ENCODE measurements at regions not wholly inside any gene's neighbourhood (a gene's known extent, or its start where the extent isn't known, plus 50 kb on each side); places are given as distances from the start of the nearest gene placed in this dataset.

DNA sequence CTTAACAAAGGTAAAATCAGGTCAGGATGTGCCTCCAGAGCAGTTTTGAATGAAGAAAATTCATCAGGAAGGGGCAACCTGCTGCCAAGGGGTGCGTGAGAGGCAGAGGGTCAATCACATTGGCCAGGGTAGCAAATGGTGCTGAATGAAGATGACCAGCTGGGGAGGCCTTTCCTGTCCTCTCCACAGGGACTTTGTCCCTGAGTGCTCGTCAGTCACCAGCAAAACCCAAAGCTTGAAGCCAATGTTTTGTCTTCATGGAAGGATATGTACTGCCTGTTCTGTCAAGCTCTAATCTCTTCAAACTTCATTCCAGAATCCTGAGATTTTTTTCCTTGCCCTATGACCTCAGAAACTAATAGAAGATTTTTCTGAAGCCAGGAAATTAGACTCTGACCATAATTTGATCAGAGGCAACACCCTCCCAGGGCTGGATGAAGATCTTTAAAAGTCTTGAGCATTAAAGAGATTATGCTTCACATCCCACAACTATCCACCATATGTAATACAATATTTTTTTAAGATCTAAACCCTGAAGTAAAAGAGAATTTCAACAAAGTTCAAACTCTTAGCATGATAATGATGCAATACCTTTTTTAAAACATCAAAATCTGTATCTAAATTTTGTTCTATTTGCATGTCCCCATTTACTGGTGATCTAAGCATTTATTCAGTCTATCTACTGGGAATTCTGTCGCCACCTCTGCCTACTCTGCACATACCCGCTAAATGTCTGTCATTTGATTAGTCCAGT, 243.0 kb downstream of the SNX13 start:
- TF ChIP-seq, protein P1, sequence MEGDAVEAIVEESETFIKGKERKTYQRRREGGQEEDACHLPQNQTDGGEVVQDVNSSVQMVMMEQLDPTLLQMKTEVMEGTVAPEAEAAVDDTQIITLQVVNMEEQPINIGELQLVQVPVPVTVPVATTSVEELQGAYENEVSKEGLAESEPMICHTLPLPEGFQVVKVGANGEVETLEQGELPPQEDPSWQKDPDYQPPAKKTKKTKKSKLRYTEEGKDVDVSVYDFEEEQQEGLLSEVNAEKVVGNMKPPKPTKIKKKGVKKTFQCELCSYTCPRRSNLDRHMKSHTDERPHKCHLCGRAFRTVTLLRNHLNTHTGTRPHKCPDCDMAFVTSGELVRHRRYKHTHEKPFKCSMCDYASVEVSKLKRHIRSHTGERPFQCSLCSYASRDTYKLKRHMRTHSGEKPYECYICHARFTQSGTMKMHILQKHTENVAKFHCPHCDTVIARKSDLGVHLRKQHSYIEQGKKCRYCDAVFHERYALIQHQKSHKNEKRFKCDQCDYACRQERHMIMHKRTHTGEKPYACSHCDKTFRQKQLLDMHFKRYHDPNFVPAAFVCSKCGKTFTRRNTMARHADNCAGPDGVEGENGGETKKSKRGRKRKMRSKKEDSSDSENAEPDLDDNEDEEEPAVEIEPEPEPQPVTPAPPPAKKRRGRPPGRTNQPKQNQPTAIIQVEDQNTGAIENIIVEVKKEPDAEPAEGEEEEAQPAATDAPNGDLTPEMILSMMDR (IDR thresholded peaks at IDR 0.05; ENCODE audit: poor library complexity, severe bottlenecking), result no peak
- TF ChIP-seq RAD21 (conservative IDR thresholded peaks at IDR 0.05), result no peak
